Testis (tissue), 2 donors: ENCODE measurements at regions not wholly inside any gene's neighbourhood (a gene's known extent, or its start where the extent isn't known, plus 50 kb on each side); places are given as distances from the start of the nearest gene placed in this dataset.

ENCODE experiments used
- POLR2A ChIP-seq: fragments of 450-650 bp; IDR thresholded peaks from one replicate; pipeline ENCODE4 v1.6.1; 2017; ENCODE audit warnings: antibody characterized with exemption, mild to moderate bottlenecking, moderate library complexity
- TF ChIP-seq, protein P1 (sequence below), 3 experiments: fragments of 450-650 bp in 2 of 3; fragments of 200-600 bp in 1 of 3; sonication (generic) in 1 of 3; IDR thresholded peaks; one replicate each; pipeline ENCODE4 v1.5.1; 2016 to 2019; ENCODE audit warnings: antibody characterized with exemption in 3 of 3, mild to moderate bottlenecking in 2 of 3, moderate library complexity in 1 of 3

DNA sequence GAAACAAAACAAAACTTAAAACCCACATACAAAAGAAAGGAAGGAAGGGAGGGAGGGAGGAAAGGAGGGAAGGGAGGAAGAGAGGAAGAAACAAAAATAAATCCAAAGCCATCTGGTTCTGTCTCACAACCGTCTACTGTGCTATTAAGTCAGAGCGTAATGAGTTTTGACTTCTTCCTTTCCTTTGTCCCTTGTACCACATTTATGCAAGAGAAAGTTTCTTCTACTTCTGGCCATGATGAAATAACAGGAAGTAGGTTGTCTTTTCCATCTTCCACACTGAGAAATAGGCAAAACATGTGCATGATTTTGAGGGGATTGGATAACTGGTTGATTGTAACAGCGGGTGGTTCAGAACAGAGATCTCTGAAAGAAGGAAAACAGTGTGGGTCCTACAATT, 121.4 kb downstream of the CTAGE1 start:
- TF ChIP-seq, protein P1, sequence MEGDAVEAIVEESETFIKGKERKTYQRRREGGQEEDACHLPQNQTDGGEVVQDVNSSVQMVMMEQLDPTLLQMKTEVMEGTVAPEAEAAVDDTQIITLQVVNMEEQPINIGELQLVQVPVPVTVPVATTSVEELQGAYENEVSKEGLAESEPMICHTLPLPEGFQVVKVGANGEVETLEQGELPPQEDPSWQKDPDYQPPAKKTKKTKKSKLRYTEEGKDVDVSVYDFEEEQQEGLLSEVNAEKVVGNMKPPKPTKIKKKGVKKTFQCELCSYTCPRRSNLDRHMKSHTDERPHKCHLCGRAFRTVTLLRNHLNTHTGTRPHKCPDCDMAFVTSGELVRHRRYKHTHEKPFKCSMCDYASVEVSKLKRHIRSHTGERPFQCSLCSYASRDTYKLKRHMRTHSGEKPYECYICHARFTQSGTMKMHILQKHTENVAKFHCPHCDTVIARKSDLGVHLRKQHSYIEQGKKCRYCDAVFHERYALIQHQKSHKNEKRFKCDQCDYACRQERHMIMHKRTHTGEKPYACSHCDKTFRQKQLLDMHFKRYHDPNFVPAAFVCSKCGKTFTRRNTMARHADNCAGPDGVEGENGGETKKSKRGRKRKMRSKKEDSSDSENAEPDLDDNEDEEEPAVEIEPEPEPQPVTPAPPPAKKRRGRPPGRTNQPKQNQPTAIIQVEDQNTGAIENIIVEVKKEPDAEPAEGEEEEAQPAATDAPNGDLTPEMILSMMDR (IDR thresholded peaks at IDR 0.05) = no peak
- no peak for TF ChIP-seq POLR2A
